Right lobe of liver (tissue), 6 donors: ENCODE measurements at regions not wholly inside any gene's neighbourhood (a gene's known extent, or its start where the extent isn't known, plus 50 kb on each side); places are given as distances from the start of the nearest gene placed in this dataset.
"Not testable (repeated sequence)": the region's sequence is repeated elsewhere in the genome, so short reads cannot be mapped to it uniquely, and the experiment has no call there.

Source experiments
- ATAC-seq, 4 donors: fragments of 200-7000 bp; cut with Tn5 transposase; one replicate each; pipeline ENCODE4 v1.9.1; 2020; ENCODE audit warnings: mild to moderate bottlenecking in 4 of 4, moderate library complexity in 4 of 4
- DNase-seq, 3 donors: peaks; one replicate each; pipeline ENCODE4 v3.0.0-alpha.2; 2020
- H3K27ac ChIP-seq, 3 donors: fragments of 200-600 bp; one replicate each; pipeline ENCODE4 v1.8.0; 2022
- H3K27me3 ChIP-seq, 2 donors: fragments of 200-600 bp; one replicate each; pipeline ENCODE4 v1.8.0; 2022
- H3K36me3 ChIP-seq, 4 donors: fragments of 200-600 bp; sonication (generic) in 1 of 4; one replicate each; pipeline versions ENCODE4 v1.5.1 to v1.8.0; 2017 to 2022; ENCODE audit warnings: control low read depth in 1 of 4
- H3K4me1 ChIP-seq, 4 donors: fragments of 200-600 bp; sonication (generic) in 1 of 4; one replicate each; pipeline versions ENCODE4 v1.5.1 to v1.8.0; 2017 to 2022; ENCODE audit warnings: control low read depth in 1 of 4
- H3K4me3 ChIP-seq, 3 donors: fragments of 200-600 bp; one replicate each; pipeline ENCODE4 v1.8.0; 2022
- H3K9me3 ChIP-seq, 4 donors: fragments of 200-600 bp; sonication (generic) in 1 of 4; one replicate each; pipeline versions ENCODE4 v1.5.1 to v1.8.0; 2017 to 2022; ENCODE audit warnings: control low read depth in 1 of 4
- POLR2A ChIP-seq: fragments of 450-650 bp; IDR thresholded peaks from one replicate; pipeline ENCODE4 v1.6.1; 2017; ENCODE audit warnings: antibody characterized with exemption, mild to moderate bottlenecking
- WGBS: methylation state at CpG from one replicate; pipeline ENCODE4 v1.1.6; 2018; ENCODE audit warnings: low coverage, low lambda C conversion rate; ENCODE audit not compliant: insufficient coverage; ENCODE audit errors: missing lambda C conversion rate; 5-methylcytosine and 5-hydroxymethylcytosine counted together
- intact Hi-C, 2 donors: fragments of 100-400 bp; cut with DNase I; formaldehyde crosslinking; loops; one replicate each; pipeline versions ENCODE4 v1.11.2 to v1.14.1; 2022
- TF ChIP-seq, protein P1 (sequence below), 4 donors: fragments of 200-600 bp in 3 of 4; fragments of 450-650 bp in 1 of 4; IDR thresholded peaks; one replicate each; pipeline versions ENCODE4 v1.5.1 to v1.8.0; 2016 to 2022; ENCODE audit warnings: antibody characterized with exemption in 4 of 4, mild to moderate bottlenecking in 2 of 4
- donor health status: DM: no; HTN: yes; CAD: no.
- donor health status: DM: no; HTN: no; CAD: no.
- donor health status: DM: no; HTN: no; CAD: no.
- donor health status: DM: no; HTN: yes; CAD: no.
- donor health status: DM: no; HTN: yes; CAD: no.

DNA sequence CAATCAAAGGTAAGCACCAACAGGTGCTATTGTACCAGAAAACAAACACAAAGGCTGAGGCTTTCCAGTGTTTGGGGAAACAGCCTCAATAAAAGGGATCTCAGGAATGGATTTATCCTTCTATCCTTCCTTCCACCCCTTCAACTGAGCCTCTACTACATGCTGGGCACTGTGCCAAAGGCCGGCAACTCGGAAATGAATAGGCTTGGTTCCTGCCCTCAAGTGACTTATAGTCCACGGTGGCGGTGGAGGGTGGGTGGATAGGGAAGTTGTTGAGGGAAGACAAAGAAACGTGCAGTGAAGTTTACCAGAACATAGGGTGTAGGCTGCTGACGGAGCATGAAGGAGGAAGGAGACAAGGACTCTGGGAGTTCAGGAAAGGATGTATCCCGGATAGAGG is 73.4 kb upstream of the TAB2 start:
- no peaks in the 10 kb centered on the region for H3K4me1 ChIP-seq
- no peaks in the 10 kb centered on the region for H3K36me3 ChIP-seq
- no peak for TF ChIP-seq POLR2A
- TF ChIP-seq, protein P1, sequence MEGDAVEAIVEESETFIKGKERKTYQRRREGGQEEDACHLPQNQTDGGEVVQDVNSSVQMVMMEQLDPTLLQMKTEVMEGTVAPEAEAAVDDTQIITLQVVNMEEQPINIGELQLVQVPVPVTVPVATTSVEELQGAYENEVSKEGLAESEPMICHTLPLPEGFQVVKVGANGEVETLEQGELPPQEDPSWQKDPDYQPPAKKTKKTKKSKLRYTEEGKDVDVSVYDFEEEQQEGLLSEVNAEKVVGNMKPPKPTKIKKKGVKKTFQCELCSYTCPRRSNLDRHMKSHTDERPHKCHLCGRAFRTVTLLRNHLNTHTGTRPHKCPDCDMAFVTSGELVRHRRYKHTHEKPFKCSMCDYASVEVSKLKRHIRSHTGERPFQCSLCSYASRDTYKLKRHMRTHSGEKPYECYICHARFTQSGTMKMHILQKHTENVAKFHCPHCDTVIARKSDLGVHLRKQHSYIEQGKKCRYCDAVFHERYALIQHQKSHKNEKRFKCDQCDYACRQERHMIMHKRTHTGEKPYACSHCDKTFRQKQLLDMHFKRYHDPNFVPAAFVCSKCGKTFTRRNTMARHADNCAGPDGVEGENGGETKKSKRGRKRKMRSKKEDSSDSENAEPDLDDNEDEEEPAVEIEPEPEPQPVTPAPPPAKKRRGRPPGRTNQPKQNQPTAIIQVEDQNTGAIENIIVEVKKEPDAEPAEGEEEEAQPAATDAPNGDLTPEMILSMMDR (IDR thresholded peaks at IDR 0.05), result no peak
- WGBS, result 60% methylated on average over 7 of the region's 7 CpGs
- no peak overlapping the region for H3K4me3 ChIP-seq
- intact Hi-C loops, result no loop called here
- DNase-seq (no peak), ATAC-seq (no peak)
- no peaks in the 10 kb centered on the region for H3K27me3 ChIP-seq
- peaks cover 0 to 4% (median 0%) of the 10 kb centered on the region in 4 donors for H3K9me3 ChIP-seq
- no peak overlapping the region for H3K27ac ChIP-seq

DNA sequence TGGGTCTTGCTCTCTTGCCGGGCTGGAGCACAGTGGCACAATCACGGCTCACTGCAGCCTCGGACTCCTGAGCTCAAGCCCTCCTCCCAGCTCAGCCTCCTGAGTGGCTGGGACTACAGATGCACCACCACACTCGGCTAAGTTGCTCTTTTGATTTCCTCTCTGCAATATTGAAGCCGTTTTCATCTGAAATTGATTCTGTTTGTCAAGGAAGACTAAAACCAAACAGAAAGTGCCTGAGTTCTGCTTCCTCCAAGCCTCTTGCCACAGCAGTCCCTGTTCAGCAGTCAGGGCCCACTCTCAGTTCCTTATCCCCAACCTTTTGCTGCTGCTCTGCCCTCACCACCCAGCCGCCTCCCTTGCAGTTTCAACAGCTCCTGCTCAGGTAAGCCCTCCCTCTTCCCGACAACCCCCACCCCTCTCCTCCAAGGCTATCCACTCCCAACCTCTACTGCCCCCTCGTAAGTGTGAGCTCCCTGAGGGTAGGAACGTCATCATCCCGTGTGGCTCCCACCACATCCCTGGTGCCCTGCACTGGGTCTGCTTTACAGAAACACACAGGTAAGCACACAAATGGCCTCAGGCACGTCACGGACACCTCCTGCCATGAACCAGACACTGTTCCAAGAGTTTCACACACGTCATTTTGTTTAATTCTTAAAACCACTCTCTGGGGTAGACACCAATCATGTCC is 70.7 kb upstream of the TAB2 start:
- ATAC-seq (peak; percentile 46 to 76 (median 60)), DNase-seq (no peak)
- H3K4me3 ChIP-seq, result no peak overlapping the region
- H3K4me1 ChIP-seq, result no peaks in the 10 kb centered on the region
- TF ChIP-seq POLR2A, result no peak
- TF ChIP-seq, protein P1 (IDR thresholded peaks at IDR 0.05), result no peak
- no peaks in the 10 kb centered on the region for H3K27me3 ChIP-seq
- H3K36me3 ChIP-seq, result no peaks in the 10 kb centered on the region
- no peak overlapping the region for H3K27ac ChIP-seq
- intact Hi-C loops, result no loop called here
- H3K9me3 ChIP-seq, result no peaks in the 10 kb centered on the region
- 76% methylated on average over 13 of the region's 13 CpGs for WGBS

DNA sequence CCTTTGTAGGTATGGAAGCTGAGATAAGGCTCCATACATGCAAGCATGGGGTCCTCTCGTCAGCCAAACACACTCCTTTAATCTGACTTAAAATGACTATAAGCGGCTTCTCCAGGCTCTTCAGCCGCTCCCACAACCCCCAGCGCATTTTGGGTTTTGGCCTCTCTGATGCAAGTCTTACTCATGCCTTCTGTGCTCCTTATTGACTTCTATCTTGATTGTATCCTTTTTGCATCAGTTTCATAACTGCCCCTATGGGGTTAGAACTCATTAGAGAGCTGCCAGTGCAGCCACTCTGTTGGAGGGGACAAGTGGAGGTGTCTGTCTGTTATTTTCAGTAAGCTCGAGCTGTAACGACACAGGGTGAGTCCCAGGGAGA is 70.1 kb upstream of the TAB2 start:
- Histone ChIP-seq H3K4me1 (no peaks in the 10 kb centered on the region), H3K36me3 (no peaks in the 10 kb centered on the region), H3K4me3 (no peak overlapping the region), H3K27ac (no peak overlapping the region), H3K9me3 (no peaks in the 10 kb centered on the region), H3K27me3 (no peaks in the 10 kb centered on the region)
- TF ChIP-seq, protein P1 (IDR thresholded peaks at IDR 0.05), result no peak
- TF ChIP-seq POLR2A, result no peak
- 61% methylated on average over 5 of the region's 6 CpGs for WGBS
- intact Hi-C loops, result no loop called here
- ATAC-seq, result no peak
- no peak for DNase-seq

DNA sequence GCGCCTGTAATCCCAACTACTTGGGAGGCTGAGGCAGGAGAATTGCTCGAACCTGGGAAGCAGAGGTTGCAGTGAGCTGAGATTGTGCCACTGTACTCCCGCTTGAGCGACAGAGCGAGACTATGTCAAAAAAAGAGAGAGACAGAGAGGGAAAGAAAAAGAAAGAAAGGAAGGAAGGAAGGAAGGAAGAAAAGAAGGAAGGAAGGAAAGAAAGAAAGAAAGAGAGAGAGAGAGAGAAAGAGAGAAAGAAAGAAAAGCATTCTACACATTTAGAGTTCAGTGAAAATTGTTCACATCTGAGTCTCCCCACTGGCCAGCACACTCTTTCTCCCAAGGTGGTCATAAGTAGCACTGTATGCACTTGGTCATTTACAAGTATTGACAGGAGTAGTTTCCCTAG is 69.2 kb upstream of the TAB2 start:
- ATAC-seq, H3K4me1 ChIP-seq, intact Hi-C loops, H3K4me3 ChIP-seq, H3K27me3 ChIP-seq, H3K27ac ChIP-seq, H3K36me3 ChIP-seq, H3K9me3 ChIP-seq, DNase-seq: not testable (repeated sequence)
- 97% methylated on average over 5 of the region's 5 CpGs for WGBS

DNA sequence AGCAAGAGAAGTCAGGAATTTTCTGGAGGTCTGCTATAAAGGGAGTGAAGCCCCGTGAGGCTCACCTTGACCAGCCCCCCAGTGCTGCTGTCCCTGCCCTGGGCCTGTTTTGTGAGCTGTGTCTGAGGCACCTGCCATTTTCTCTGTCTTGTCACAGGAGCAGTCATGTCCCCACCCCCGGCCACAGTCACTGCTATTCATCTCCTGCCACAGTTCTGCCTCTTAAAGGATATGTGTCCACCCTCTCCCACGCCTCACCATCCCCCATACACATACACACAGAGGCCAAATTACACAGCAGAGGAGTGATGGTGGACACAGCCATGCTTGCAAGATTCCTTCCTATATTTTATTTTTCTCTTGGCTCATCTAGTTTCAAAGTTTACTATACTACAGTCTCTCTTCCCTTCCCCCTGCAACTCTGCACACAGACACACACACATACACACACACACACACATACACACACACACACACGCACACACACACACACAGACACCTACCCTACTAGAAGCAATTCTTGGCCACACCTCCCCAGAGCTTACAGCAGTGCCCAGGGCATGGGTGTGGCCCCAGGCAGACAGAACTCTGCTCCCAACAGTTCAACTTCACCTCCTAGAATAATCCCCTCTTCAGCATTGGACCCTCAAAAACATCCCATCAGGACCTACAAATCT is 68.7 kb upstream of the TAB2 start:
- Histone ChIP-seq H3K4me1 (no peaks in the 10 kb centered on the region), H3K27me3 (no peaks in the 10 kb centered on the region), H3K36me3 (no peaks in the 10 kb centered on the region), H3K4me3 (no peak overlapping the region), H3K27ac (no peak overlapping the region), H3K9me3 (no peaks in the 10 kb centered on the region)
- 50% methylated on average over 4 of the region's 4 CpGs for WGBS
- TF ChIP-seq, protein P1 (IDR thresholded peaks at IDR 0.05), result no peak
- no peak for TF ChIP-seq POLR2A
- no peak for DNase-seq
- intact Hi-C loops, result no loop called here
- ATAC-seq, result peak in 3 of 4 donors; percentile 24 to 49 (median 44)
